Hepatocyte (in vitro differentiated cells): ENCODE measurements at regions not wholly inside any gene's neighbourhood (a gene's known extent, or its start where the extent isn't known, plus 50 kb on each side); places are given as distances from the start of the nearest gene placed in this dataset.
A peak's percentile ranks its signal among the peaks of the same experiment; 100 is the strongest.

Source experiments
- DNase-seq: peaks from one replicate; pipeline ENCODE4 v3.0.0-alpha.2; 2016; ENCODE audit warnings: low spot score
- H2AFZ ChIP-seq: fragments of 200-600 bp; sonication (generic); 2 replicates; pipeline ENCODE4 v1.6.0; 2016; ENCODE audit warnings: antibody characterized with exemption, mild to moderate bottlenecking
- H3K27ac ChIP-seq: fragments of 200-600 bp; sonication (generic); 2 replicates; pipeline ENCODE4 v1.5.1; 2016; ENCODE audit warnings: mild to moderate bottlenecking
- H3K27me3 ChIP-seq: fragments of 200-600 bp; sonication (generic); 2 replicates; pipeline ENCODE4 v1.6.1; 2016
- H3K36me3 ChIP-seq: fragments of 200-600 bp; sonication (generic); replicated peaks from 2 replicates; pipeline ENCODE4 v1.5.1; 2016; ENCODE audit warnings: low read depth; ENCODE audit not compliant: insufficient read depth
- H3K4me1 ChIP-seq: fragments of 200-600 bp; sonication (generic); 2 replicates; pipeline ENCODE4 v1.5.1; 2016; ENCODE audit warnings: mild to moderate bottlenecking, moderate library complexity; ENCODE audit not compliant: insufficient read depth
- H3K4me2 ChIP-seq: fragments of 200-600 bp; sonication (generic); 2 replicates; pipeline ENCODE4 v1.6.0; 2016
- H3K4me3 ChIP-seq: fragments of 200-600 bp; sonication (generic); 2 replicates; pipeline ENCODE4 v1.5.1; 2016; ENCODE audit warnings: mild to moderate bottlenecking
- H3K79me2 ChIP-seq: fragments of 200-600 bp; sonication (generic); 2 replicates; pipeline ENCODE4 v1.6.0; 2017; ENCODE audit warnings: mild to moderate bottlenecking
- H3K9me2 ChIP-seq: fragments of 200-600 bp; sonication (generic); replicated peaks from 2 replicates; pipeline ENCODE4 v1.6.0; 2017; ENCODE audit warnings: mild to moderate bottlenecking; ENCODE audit not compliant: insufficient read depth
- H3K9me3 ChIP-seq: fragments of 200-600 bp; sonication (generic); 2 replicates; pipeline ENCODE4 v1.5.1; 2016; ENCODE audit warnings: low read depth, mild to moderate bottlenecking
- H4K20me1 ChIP-seq: fragments of 200-600 bp; sonication (generic); 2 replicates; pipeline ENCODE4 v1.6.0; 2016; ENCODE audit warnings: mild to moderate bottlenecking; ENCODE audit not compliant: insufficient read depth, poor library complexity, severe bottlenecking
- CTCF ChIP-seq: fragments of 200-600 bp; sonication (generic); IDR thresholded peaks from 2 replicates; pipeline ENCODE4 v1.5.1; 2016; ENCODE audit warnings: antibody characterized with exemption, mild to moderate bottlenecking; ENCODE audit not compliant: poor library complexity
- EZH2 ChIP-seq: fragments of 200-600 bp; sonication (generic); IDR thresholded peaks from 2 replicates; pipeline ENCODE4 v1.6.1; 2016; ENCODE audit warnings: antibody characterized with exemption, mild to moderate bottlenecking, borderline replicate concordance
- EZH2phosphoT487 ChIP-seq: fragments of 200-600 bp; sonication (generic); IDR thresholded peaks from one replicate; pipeline ENCODE4 v1.6.1; 2018; ENCODE audit warnings: antibody characterized with exemption, mild to moderate bottlenecking, low read depth, moderate library complexity; ENCODE audit not compliant: unreplicated experiment, severe bottlenecking
- WGBS: methylation state at CpG from one replicate; pipeline ENCODE4 v1.1.6; 2016; ENCODE audit warnings: low lambda C conversion rate; ENCODE audit errors: missing lambda C conversion rate; 5-methylcytosine and 5-hydroxymethylcytosine counted together

GRCh38 chr12:74917743-74918142 is 291.9 kb downstream of the KCNC2 start:
- no peaks in the 10 kb centered on the region for H3K4me1 ChIP-seq
- no peak overlapping the region for H2AFZ ChIP-seq
- no peak overlapping the region for H3K4me2 ChIP-seq
- no peak overlapping the region for H3K27ac ChIP-seq
- H3K79me2 ChIP-seq: no peaks in the 10 kb centered on the region
- no peak for DNase-seq
- H3K9me3 ChIP-seq: no peaks in the 10 kb centered on the region
- H3K4me3 ChIP-seq: no peak overlapping the region
- no peaks in the 10 kb centered on the region for H3K36me3 ChIP-seq
- H4K20me1 ChIP-seq: no peaks in the 10 kb centered on the region
- TF ChIP-seq EZH2 (no peak), EZH2phosphoT487 (no peak), CTCF (no peak)
- no peaks in the 10 kb centered on the region for H3K9me2 ChIP-seq
- no peaks in the 10 kb centered on the region for H3K27me3 ChIP-seq

GRCh38 chr12:74918291-74918690 is 291.3 kb downstream of the KCNC2 start:
- no peak overlapping the region for H3K4me3 ChIP-seq
- H4K20me1 ChIP-seq: no peaks in the 10 kb centered on the region
- no peaks in the 10 kb centered on the region for H3K9me3 ChIP-seq
- no peaks in the 10 kb centered on the region for H3K9me2 ChIP-seq
- no peaks in the 10 kb centered on the region for H3K27me3 ChIP-seq
- no peaks in the 10 kb centered on the region for H3K4me1 ChIP-seq
- no peak overlapping the region for H3K27ac ChIP-seq
- no peaks in the 10 kb centered on the region for H3K79me2 ChIP-seq
- DNase-seq: no peak
- H3K36me3 ChIP-seq: no peaks in the 10 kb centered on the region
- H3K4me2 ChIP-seq: no peak overlapping the region
- H2AFZ ChIP-seq: no peak overlapping the region
- 13% methylated on average over 1 of the region's 1 CpG for WGBS
- no peak for TF ChIP-seq CTCF
- TF ChIP-seq EZH2: no peak
- no peak for TF ChIP-seq EZH2phosphoT487

- Histone ChIP-seq H2AFZ (no peak overlapping the region), H3K27ac (no peak overlapping the region), H4K20me1 (no peaks in the 10 kb centered on the region), H3K9me2 (no peaks in the 10 kb centered on the region), H3K4me2 (no peak overlapping the region), H3K79me2 (no peaks in the 10 kb centered on the region), H3K36me3 (no peaks in the 10 kb centered on the region), H3K4me3 (no peak overlapping the region), H3K9me3 (no peaks in the 10 kb centered on the region), H3K4me1 (no peaks in the 10 kb centered on the region), H3K27me3 (no peaks in the 10 kb centered on the region)
- DNase-seq: no peak
- 75% methylated on average over 1 of the region's 1 CpG for WGBS
- TF ChIP-seq EZH2: no peak
Observed at GRCh38 chr12:74922117-74922516, 287.5 kb downstream of the KCNC2 start.

- Histone ChIP-seq H2AFZ (no peak overlapping the region), H3K4me1 (no peaks in the 10 kb centered on the region), H4K20me1 (no peaks in the 10 kb centered on the region), H3K9me3 (no peaks in the 10 kb centered on the region), H3K27me3 (no peaks in the 10 kb centered on the region), H3K79me2 (no peaks in the 10 kb centered on the region), H3K27ac (no peak overlapping the region), H3K4me3 (no peak overlapping the region), H3K4me2 (no peak overlapping the region), H3K36me3 (no peaks in the 10 kb centered on the region), H3K9me2 (no peaks in the 10 kb centered on the region)
- peak; percentile 3 for DNase-seq
- 88% methylated on average over 1 of the region's 1 CpG for WGBS
- TF ChIP-seq CTCF: no peak
- TF ChIP-seq EZH2phosphoT487: no peak
- no peak for TF ChIP-seq EZH2
Observed at GRCh38 chr12:74922642-74923041, 287.0 kb downstream of the KCNC2 start.
